GM19395 (cell line): ENCODE measurements at regions not wholly inside any gene's neighbourhood (a gene's known extent, or its start where the extent isn't known, plus 50 kb on each side); places are given as distances from the start of the nearest gene placed in this dataset.

Experiments used
- ATAC-seq: cut with Tn5 transposase; IDR thresholded peaks from one replicate; pipeline ENCODE4 v1.9.1; 2021; ENCODE audit warnings: mild to moderate bottlenecking, moderate library complexity; ENCODE audit not compliant: unreplicated experiment

DNA sequence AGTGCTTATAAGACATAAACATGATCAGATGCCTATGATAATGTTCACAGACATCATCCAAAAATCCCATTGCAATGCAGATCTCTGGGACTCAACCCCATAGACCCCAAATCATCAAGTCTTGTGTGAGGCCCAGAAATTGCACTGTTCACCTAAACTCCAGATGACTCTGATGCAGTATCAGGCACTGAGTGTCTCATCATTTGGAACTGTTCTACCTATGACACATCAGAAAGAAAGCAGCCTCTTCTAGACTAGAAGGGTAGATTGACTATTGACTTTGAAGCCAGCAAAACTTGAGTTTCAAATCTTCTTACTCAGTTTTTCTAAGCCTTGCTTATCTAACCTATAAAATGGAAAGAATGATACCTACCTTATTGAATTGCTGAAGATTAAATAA is 58.7 kb upstream of the PAPPA start:
- no peak for ATAC-seq

DNA sequence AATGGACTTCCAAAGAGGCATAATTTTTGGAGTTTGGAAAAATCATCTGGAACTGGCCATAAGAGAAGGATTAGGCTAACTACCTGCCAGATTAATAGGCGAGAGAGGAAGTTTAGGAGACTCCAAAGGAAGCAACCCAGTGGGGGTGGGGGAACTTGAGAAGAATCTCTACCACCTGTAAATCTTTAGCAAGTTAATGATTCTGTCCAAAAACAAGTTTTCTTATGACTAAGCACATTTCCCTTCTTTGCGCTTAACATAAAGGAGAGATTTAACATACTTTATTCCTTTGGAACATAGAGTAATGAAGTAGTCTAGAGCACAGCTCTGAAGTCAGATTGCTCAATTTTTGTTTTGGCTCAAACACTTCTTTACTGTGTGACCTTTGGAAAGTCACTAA is 58.2 kb upstream of the PAPPA start:
- no peak for ATAC-seq

DNA sequence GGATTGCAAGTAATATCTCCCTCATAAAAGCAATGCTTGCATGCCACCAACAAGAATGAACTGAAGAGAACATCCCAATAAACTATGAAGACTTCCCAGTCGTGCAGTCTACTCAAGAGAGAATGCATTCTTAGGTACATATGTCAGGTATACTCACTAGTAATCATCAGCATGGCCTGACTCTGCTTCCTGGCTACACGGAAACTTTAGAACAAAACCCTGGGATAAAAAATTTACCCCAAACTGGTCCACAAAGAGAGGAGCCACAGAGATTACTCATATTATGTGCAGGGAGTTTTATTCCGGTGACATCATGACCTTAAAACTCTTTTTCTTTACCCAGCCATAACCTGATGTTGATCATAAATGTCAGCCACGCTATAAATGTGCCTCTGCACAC is 57.5 kb upstream of the PAPPA start:
- no peak for ATAC-seq

DNA sequence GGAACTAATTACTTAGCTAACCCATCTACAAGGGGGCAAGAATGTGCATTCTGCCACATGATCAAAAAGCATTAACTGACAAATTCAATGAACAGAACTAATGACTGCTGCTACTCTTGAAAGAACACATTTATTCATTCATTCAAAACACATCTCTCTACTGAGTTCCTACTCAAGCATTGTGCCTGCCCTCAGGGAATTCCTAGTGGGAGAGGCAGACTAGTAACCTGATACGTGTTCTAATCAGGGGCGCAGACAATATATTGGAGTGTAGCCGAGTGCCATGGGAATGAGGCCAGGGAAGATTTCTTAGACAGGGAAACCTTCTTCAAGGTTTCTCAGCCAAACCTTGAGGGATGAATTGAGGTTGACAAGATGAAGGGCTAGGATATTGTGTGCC is 56.7 kb upstream of the PAPPA start:
- ATAC-seq = no peak

DNA sequence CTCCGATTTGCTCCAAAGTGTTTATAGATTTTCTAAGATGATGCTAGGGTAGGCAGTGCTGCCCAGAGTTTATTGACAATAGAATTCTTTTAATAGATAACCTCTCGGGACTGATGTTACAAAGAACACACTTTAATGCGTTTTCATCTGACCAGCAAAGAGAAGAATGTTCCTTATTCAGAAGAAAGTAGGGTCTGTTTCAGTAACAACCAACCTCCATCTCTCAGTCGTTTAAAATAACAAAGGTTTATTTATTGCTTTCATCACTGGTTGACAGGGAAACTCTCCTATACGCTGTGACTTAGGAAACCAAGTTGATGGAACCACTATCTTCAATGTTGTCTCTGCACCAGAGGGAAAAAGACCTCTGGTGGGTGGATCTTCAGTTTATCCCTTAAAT is 55.1 kb upstream of the PAPPA start:
- no peak for ATAC-seq

DNA sequence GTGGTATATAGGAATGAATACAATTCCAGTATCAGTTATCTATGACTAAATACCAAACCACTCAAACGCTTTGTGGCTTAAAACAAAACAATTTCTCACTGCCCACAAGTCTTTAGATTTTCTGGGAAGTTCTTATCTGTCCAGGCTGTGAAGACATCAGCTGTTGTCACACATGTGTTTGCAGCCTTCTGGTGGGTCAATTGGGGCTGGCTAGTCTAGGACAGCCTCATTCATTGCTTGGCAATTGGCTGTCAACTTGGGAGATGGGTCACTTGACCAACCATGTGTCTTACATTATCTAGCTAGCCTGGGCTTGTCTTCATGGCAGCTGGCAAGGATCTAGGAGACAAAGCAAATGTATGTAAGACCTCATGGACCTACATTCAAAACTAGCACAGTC is 53.8 kb upstream of the PAPPA start:
- ATAC-seq = no peak

DNA sequence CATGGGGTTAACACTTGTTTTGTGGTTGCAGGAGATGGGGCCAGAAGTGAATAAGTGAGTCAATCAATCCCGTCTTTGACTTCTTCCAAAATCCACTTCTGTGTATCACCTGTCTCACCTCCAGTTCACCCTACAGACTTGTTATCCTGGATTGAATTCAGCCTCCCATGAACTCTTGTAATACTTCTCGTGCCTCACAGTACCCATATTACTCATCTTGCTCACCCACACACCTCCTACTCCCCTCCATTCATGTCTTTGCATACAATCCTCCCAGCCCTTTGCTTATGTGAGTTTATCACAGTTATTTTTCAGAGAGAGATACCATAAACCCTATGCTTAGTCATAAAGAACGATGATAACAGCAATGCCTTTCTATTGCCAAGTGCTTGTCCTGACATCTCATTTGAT is 52.9 kb upstream of the PAPPA start:
- ATAC-seq = no peak

DNA sequence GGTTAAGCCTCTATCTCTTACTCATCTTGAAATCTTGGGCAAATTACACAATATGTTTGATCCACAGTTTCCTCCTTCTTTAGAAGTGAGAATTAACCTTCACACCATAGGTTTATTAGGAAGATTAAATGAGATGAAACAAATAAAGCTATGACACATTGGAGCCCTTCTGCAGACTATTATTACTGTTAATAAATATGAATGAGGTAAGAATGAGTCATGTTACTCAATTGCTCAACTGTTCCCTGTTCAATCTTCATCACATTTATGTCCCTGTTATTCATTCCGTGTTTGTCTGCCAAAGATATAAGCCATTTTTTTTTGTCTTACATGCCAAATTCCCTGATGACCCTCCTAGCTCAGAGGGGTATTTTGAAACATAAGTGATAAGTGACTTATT is 52.1 kb upstream of the PAPPA start:
- no peak for ATAC-seq

DNA sequence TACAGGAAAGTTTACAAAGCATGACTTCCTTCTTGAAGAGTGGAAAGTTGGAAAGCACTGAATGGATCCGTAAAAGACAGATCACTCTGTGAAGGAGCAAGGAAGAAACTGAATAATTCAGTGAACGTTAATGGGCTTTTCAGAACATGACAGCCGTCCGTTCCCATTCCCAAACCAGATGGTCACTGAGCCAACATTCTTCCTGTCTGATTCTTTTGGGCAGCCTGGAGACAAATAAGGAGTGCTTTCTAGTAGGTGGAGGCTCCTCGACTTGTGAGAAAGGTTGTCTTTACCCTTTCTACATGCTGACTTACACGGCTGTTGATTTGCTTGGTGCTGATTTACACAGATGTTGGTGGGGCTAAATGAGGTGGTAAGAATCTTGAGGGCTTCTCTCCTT is 51.0 kb upstream of the PAPPA start:
- ATAC-seq = no peak
